GM21723 (cell line): ENCODE measurements at regions not wholly inside any gene's neighbourhood (a gene's known extent, or its start where the extent isn't known, plus 50 kb on each side); places are given as distances from the start of the nearest gene placed in this dataset.

Experiments used
- ATAC-seq: cut with Tn5 transposase; IDR thresholded peaks from one replicate; pipeline ENCODE4 v1.9.1; 2021; ENCODE audit warnings: mild to moderate bottlenecking, moderate library complexity; ENCODE audit not compliant: unreplicated experiment

- no peak for ATAC-seq
These were observed 605.6 kb upstream of the TEX47 start for GRCh38 chr7:89401099-89401498.

- no peak for ATAC-seq
These were observed 606.2 kb upstream of the TEX47 start for GRCh38 chr7:89401690-89402089.

- no peak for ATAC-seq
These were observed 656.4 kb upstream of the TEX47 start for GRCh38 chr7:89451911-89452310.

GRCh38 chr7:89456556-89456955 lies 661.0 kb upstream of the TEX47 start:
- ATAC-seq = no peak

- no peak for ATAC-seq
These were observed 662.6 kb upstream of the TEX47 start for GRCh38 chr7:89458114-89458513.

GRCh38 chr7:89474456-89474855 lies 678.9 kb upstream of the TEX47 start:
- no peak for ATAC-seq

GRCh38 chr7:89477991-89478390 lies 676.3 kb upstream of the STEAP1 start:
- no peak for ATAC-seq

- ATAC-seq = no peak
These were observed 658.6 kb upstream of the STEAP1 start for GRCh38 chr7:89495704-89496103.

GRCh38 chr7:89500084-89500483 lies 654.2 kb upstream of the STEAP1 start:
- no peak for ATAC-seq

- ATAC-seq = no peak
These were observed 651.0 kb upstream of the STEAP1 start for GRCh38 chr7:89503281-89503680.

- no peak for ATAC-seq
These were observed 647.2 kb upstream of the STEAP1 start for GRCh38 chr7:89507034-89507433.

- no peak for ATAC-seq
These were observed 642.4 kb upstream of the STEAP1 start for GRCh38 chr7:89511900-89512299.

- no peak for ATAC-seq
These were observed 639.3 kb upstream of the STEAP1 start for GRCh38 chr7:89514970-89515369.

GRCh38 chr7:89517815-89518214 lies 636.5 kb upstream of the STEAP1 start:
- no peak for ATAC-seq

GRCh38 chr7:89549768-89550167 lies 604.5 kb upstream of the STEAP1 start:
- no peak for ATAC-seq

- no peak for ATAC-seq
These were observed 600.1 kb upstream of the STEAP1 start for GRCh38 chr7:89554209-89554608.

GRCh38 chr7:89559596-89559995 lies 594.7 kb upstream of the STEAP1 start:
- no peak for ATAC-seq

GRCh38 chr7:89563597-89563996 lies 590.7 kb upstream of the STEAP1 start:
- no peak for ATAC-seq

- ATAC-seq = no peak
These were observed 569.4 kb upstream of the STEAP1 start for GRCh38 chr7:89584896-89585295.

- no peak for ATAC-seq
These were observed 561.1 kb upstream of the STEAP1 start for GRCh38 chr7:89593125-89593524.

GRCh38 chr7:89602984-89603383 lies 551.3 kb upstream of the STEAP1 start:
- ATAC-seq = no peak

- no peak for ATAC-seq
These were observed 548.9 kb upstream of the STEAP1 start for GRCh38 chr7:89605362-89605761.

GRCh38 chr7:89606511-89606910 lies 547.8 kb upstream of the STEAP1 start:
- ATAC-seq = no peak

GRCh38 chr7:89607792-89608191 lies 546.5 kb upstream of the STEAP1 start:
- no peak for ATAC-seq
